Tibial nerve (tissue), 4 donors: ENCODE measurements at regions not wholly inside any gene's neighbourhood (a gene's known extent, or its start where the extent isn't known, plus 50 kb on each side); places are given as distances from the start of the nearest gene placed in this dataset.

ENCODE experiments used
- EP300 ChIP-seq, 2 donors: sonication (generic); formaldehyde crosslinking; IDR thresholded peaks; one replicate each; pipeline ENCODE4 v1.6.1; 2017; ENCODE audit warnings: antibody characterized with exemption in 2 of 2, mild to moderate bottlenecking in 1 of 2
- TF ChIP-seq, protein P1 (sequence below), 5 experiments: fragments of 200-600 bp in 3 of 5; fragments of 450-650 bp in 2 of 5; sonication (generic) in 3 of 5; IDR thresholded peaks; one replicate each; pipeline ENCODE4 v1.5.1; 2016 to 2019; ENCODE audit warnings: antibody characterized with exemption in 5 of 5, mild to moderate bottlenecking in 3 of 5, moderate library complexity in 2 of 5

GRCh38 chr1:20417581-20417980, 68.4 kb downstream of the CAMK2N1 start:
- TF ChIP-seq, protein P1, sequence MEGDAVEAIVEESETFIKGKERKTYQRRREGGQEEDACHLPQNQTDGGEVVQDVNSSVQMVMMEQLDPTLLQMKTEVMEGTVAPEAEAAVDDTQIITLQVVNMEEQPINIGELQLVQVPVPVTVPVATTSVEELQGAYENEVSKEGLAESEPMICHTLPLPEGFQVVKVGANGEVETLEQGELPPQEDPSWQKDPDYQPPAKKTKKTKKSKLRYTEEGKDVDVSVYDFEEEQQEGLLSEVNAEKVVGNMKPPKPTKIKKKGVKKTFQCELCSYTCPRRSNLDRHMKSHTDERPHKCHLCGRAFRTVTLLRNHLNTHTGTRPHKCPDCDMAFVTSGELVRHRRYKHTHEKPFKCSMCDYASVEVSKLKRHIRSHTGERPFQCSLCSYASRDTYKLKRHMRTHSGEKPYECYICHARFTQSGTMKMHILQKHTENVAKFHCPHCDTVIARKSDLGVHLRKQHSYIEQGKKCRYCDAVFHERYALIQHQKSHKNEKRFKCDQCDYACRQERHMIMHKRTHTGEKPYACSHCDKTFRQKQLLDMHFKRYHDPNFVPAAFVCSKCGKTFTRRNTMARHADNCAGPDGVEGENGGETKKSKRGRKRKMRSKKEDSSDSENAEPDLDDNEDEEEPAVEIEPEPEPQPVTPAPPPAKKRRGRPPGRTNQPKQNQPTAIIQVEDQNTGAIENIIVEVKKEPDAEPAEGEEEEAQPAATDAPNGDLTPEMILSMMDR (IDR thresholded peaks at IDR 0.05): no peak
- TF ChIP-seq EP300 (IDR thresholded peaks at IDR 0.05): no peak
